PFSK-1 (cell line): ENCODE measurements at regions not wholly inside any gene's neighbourhood (a gene's known extent, or its start where the extent isn't known, plus 50 kb on each side); places are given as distances from the start of the nearest gene placed in this dataset.

Source experiments
- POLR2AphosphoS5 ChIP-seq: IDR thresholded peaks from 2 replicates; pipeline ENCODE4 v1.6.1; 2012; ENCODE audit warnings: low read depth, mild to moderate bottlenecking, control low read depth, low read length, moderate library complexity
- TAF1 ChIP-seq: IDR thresholded peaks from 2 replicates; pipeline ENCODE4 v1.6.1; 2012; ENCODE audit warnings: low read length, control low read depth, borderline replicate concordance; ENCODE audit not compliant: insufficient read depth
- TF ChIP-seq, protein P1 (sequence below), 2 experiments: IDR thresholded peaks; 2 replicates each; pipeline versions ENCODE4 v1.6.1 to v1.8.0; 2011 to 2012; ENCODE audit warnings: low read depth in 2 of 2, low read length in 2 of 2, control low read depth in 1 of 2, inconsistent platforms in 1 of 2, mild to moderate bottlenecking in 1 of 2, moderate library complexity in 1 of 2; ENCODE audit not compliant: insufficient read depth in 1 of 2

DNA sequence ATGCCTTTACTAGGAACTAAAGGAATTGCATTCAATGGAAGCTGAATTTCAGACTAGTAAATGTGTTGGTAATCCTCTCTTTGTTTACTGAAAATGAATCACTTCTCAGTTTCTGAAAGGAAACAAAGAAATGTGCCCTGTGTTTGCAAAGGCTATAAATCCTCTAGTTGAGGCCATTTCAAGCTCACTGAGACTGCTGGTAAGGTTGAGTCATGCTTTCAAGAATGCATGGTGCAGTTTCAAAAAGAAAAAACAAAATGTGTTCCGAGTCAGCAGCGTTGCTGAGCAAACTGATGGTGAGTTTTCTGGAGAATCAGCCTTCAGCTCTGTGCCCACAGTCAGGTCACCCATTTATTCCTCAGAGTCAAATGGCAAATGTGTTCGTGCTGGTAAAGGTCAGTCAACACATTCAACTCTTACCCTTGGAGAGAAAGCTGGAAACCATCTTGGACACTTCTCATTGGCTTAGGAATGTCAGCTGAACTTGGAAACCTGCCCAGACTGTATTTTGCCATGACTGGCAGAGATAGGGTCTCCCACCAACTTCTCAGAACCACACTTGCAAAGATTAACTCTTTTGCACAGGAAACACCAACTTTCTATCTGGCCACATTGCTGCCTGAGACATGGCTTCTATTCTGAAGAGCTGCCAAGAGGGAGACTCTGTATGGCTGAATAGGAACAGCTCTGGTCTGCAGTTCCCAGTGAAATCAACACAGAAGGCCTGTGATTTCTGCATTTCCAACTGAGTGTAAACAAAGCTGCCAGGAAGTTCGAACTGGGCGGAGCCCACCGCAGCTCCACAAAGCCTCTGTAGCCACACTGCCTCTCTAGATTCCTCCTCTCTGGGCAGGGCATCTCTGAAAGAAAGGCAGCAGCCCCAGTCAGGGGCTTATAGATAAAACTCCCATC, 484.4 kb downstream of the ATP23 start:
- TF ChIP-seq POLR2AphosphoS5 (no peak), TAF1 (no peak)
- TF ChIP-seq, protein P1, sequence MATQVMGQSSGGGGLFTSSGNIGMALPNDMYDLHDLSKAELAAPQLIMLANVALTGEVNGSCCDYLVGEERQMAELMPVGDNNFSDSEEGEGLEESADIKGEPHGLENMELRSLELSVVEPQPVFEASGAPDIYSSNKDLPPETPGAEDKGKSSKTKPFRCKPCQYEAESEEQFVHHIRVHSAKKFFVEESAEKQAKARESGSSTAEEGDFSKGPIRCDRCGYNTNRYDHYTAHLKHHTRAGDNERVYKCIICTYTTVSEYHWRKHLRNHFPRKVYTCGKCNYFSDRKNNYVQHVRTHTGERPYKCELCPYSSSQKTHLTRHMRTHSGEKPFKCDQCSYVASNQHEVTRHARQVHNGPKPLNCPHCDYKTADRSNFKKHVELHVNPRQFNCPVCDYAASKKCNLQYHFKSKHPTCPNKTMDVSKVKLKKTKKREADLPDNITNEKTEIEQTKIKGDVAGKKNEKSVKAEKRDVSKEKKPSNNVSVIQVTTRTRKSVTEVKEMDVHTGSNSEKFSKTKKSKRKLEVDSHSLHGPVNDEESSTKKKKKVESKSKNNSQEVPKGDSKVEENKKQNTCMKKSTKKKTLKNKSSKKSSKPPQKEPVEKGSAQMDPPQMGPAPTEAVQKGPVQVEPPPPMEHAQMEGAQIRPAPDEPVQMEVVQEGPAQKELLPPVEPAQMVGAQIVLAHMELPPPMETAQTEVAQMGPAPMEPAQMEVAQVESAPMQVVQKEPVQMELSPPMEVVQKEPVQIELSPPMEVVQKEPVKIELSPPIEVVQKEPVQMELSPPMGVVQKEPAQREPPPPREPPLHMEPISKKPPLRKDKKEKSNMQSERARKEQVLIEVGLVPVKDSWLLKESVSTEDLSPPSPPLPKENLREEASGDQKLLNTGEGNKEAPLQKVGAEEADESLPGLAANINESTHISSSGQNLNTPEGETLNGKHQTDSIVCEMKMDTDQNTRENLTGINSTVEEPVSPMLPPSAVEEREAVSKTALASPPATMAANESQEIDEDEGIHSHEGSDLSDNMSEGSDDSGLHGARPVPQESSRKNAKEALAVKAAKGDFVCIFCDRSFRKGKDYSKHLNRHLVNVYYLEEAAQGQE (IDR thresholded peaks at IDR 0.05; ENCODE audit: insufficient read depth in 1 of 2, low read depth in 2 of 2, low read length in 2 of 2): no peak
